Calu3 (cell line): ENCODE measurements at regions not wholly inside any gene's neighbourhood (a gene's known extent, or its start where the extent isn't known, plus 50 kb on each side); places are given as distances from the start of the nearest gene placed in this dataset.

Experiments used
- BruUV-seq: library from RNA; stranded (reverse); fragments of 400-500 nt; replicated peaks from 2 replicates; lab custom pipeline; 2021; lab: Mats Ljungman, UMichigan
- CTCF ChIA-PET: fragments of 300-600 bp; sonication (Branson Sonifier 250); formaldehyde crosslinking; loops from one replicate; lab custom pipeline; 2022; ENCODE audit warnings: antibody characterized with exemption; lab: Charles Lee
- DNase-seq: peaks from one replicate; pipeline ENCODE4 v3.0.0; 2022
- H3K27ac Mint-ChIP-seq: one replicate; pipeline ENCODE4 v1.8.0; 2022; ENCODE audit warnings: mixed read lengths; ENCODE audit not compliant: unreplicated experiment
- H3K27me3 Mint-ChIP-seq: one replicate; pipeline ENCODE4 v1.8.0; 2022; ENCODE audit warnings: mixed read lengths; ENCODE audit not compliant: unreplicated experiment
- H3K36me3 Mint-ChIP-seq: one replicate; pipeline ENCODE4 v1.8.0; 2022; ENCODE audit warnings: mild to moderate bottlenecking, moderate library complexity, mixed read lengths; ENCODE audit not compliant: insufficient read depth, unreplicated experiment
- H3K4me1 Mint-ChIP-seq: one replicate; pipeline ENCODE4 v1.8.0; 2022; ENCODE audit warnings: mild to moderate bottlenecking, low read depth, mixed read lengths; ENCODE audit not compliant: unreplicated experiment
- H3K4me3 Mint-ChIP-seq: one replicate; pipeline ENCODE4 v1.8.0; 2022; ENCODE audit warnings: mild to moderate bottlenecking, low read depth, moderate library complexity, mixed read lengths; ENCODE audit not compliant: unreplicated experiment
- H3K9me3 Mint-ChIP-seq: one replicate; pipeline ENCODE4 v1.8.0; 2022; ENCODE audit warnings: low read depth, mixed read lengths; ENCODE audit not compliant: unreplicated experiment
- intact Hi-C: fragments of 100-400 bp; cut with micrococcal nuclease; formaldehyde crosslinking; loops from one replicate; pipeline ENCODE4 v1.10.0; 2022; ENCODE audit not compliant: unreplicated experiment
- TF ChIP-seq, protein P1 (sequence below): fragments of 200-600 bp; IDR thresholded peaks from one replicate; pipeline ENCODE4 v1.8.0; 2022; ENCODE audit warnings: antibody characterized with exemption; ENCODE audit not compliant: unreplicated experiment

DNA sequence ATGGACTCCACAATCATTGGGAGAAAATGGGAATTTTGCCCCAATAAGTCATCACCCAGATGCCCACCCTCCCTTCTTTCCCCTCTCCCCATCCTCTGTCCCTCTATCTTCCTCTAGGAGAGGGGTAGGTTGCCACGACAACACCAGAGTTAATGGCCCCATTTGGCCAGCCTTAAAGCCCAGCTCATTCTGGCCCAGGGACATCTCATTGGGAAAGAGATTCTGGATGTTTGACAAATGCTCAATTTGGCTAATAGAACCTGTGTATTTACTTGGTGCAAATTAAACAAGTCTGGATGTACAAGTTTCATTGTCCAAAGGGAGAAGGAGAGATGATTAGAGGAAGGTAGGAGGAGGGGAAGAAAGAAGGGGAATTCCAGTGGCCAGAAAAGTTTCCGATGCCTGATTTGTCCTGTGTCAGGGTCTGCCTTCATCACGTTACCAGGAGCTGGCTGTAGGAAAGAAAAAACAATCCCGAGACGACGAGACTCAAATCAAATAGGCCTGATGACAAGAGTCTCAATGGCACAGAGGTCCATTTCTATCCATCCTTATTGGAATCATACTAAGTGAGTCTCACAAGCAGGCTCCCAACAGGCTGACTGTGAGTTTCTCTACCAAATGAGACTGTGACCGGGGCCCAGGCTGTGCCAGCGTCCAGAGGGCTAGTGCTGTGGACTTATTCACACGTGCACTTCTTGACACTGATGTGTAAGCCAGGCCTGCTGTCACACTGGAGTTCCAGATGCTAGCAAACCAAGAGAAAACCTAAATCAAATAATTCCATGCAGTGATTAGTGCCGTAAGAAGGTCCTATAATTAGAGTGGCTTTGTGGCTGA lies 265.2 kb upstream of the APCDD1 start:
- no peaks in the 10 kb centered on the region for H3K27me3 Mint-ChIP-seq
- H3K36me3 Mint-ChIP-seq: no peaks in the 10 kb centered on the region
- H3K9me3 Mint-ChIP-seq: peaks cover 2% of the 10 kb centered on the region
- no peaks in the 10 kb centered on the region for H3K4me1 Mint-ChIP-seq
- TF ChIP-seq, protein P1, sequence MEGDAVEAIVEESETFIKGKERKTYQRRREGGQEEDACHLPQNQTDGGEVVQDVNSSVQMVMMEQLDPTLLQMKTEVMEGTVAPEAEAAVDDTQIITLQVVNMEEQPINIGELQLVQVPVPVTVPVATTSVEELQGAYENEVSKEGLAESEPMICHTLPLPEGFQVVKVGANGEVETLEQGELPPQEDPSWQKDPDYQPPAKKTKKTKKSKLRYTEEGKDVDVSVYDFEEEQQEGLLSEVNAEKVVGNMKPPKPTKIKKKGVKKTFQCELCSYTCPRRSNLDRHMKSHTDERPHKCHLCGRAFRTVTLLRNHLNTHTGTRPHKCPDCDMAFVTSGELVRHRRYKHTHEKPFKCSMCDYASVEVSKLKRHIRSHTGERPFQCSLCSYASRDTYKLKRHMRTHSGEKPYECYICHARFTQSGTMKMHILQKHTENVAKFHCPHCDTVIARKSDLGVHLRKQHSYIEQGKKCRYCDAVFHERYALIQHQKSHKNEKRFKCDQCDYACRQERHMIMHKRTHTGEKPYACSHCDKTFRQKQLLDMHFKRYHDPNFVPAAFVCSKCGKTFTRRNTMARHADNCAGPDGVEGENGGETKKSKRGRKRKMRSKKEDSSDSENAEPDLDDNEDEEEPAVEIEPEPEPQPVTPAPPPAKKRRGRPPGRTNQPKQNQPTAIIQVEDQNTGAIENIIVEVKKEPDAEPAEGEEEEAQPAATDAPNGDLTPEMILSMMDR: no peak
- CTCF ChIA-PET: no interaction called here
- H3K27ac Mint-ChIP-seq: no peak overlapping the region
- no peak for DNase-seq
- BruUV-seq: no TSS peak
- intact Hi-C loops: no loop called here
- H3K4me3 Mint-ChIP-seq: no peak overlapping the region

DNA sequence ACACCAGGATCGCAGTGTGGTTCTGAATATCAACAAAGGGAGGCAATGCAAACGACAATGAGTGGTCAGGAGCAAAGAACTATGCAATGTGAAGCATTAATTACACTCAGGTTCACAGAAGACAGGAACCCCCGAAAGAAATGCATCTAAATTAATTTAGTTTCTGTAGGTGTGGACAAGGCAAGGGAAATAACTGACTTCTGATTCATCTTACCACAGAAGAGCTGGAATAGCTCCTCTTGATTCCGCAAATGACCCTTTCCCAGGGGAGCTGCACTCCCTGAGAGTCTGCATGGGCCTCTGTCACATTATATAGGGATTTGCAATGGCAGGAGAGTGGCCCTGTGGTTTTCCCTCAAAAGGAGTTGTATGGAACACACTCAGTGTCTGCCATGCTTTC lies 263.9 kb upstream of the APCDD1 start:
- no peak for DNase-seq
- BruUV-seq: no TSS peak
- no peak overlapping the region for H3K4me3 Mint-ChIP-seq
- no peaks in the 10 kb centered on the region for H3K4me1 Mint-ChIP-seq
- no peaks in the 10 kb centered on the region for H3K36me3 Mint-ChIP-seq
- H3K9me3 Mint-ChIP-seq: no peaks in the 10 kb centered on the region
- no peak overlapping the region for H3K27ac Mint-ChIP-seq
- TF ChIP-seq, protein P1: no peak
- H3K27me3 Mint-ChIP-seq: no peaks in the 10 kb centered on the region
- intact Hi-C loops: no loop called here
- CTCF ChIA-PET: no interaction called here

DNA sequence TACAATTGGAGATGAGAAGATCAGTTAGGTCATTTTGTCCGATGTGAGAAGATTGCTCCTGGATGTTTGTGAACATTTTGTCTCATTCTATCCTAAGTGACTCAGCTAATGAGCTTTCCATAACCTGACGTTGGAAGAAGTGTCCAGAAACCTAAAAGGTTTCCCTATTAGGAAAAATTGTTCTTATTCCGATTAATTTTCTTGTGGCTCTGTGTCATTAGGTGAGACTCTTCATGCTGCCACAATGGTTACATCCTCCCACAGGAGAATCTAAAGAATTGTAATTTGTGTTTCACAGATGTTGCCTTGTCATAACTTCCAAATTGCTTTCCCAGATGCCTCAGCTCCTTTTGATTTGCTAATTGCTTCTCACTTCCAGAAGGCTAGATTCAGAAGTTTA lies 261.0 kb upstream of the APCDD1 start:
- Mint-ChIP-seq H3K4me1 (peaks cover 10% of the 10 kb centered on the region), H3K9me3 (no peaks in the 10 kb centered on the region), H3K36me3 (no peaks in the 10 kb centered on the region), H3K4me3 (no peak overlapping the region), H3K27me3 (no peaks in the 10 kb centered on the region), H3K27ac (no peak overlapping the region)
- intact Hi-C loops: no loop called here
- TF ChIP-seq, protein P1: no peak
- CTCF ChIA-PET: no interaction called here
- DNase-seq: no peak
- no TSS peak for BruUV-seq

DNA sequence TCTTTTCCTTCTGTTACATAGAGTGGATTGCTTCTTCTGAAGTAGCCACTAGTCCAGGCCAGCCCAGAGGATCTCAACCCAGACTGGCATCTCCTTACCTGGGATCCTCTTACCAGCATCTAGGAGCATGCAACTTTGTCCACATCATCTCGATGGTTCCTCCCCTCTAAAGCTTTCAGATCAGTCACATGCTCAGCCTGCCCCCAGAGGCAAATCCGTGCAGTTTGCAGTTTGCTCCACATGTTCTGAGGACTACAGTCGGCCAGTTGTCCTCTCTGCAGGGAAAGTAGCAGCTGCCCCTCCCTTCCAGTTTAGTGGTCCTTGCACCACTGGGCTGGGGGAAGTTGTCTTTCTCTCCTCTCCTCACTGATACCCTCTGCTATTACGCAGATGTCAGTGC lies 259.8 kb upstream of the APCDD1 start:
- BruUV-seq: no TSS peak
- no peak for DNase-seq
- no peaks in the 10 kb centered on the region for H3K9me3 Mint-ChIP-seq

More for the DNA sequence above, 259.8 kb upstream of the APCDD1 start:
- Mint-ChIP-seq H3K27ac (no peak overlapping the region), H3K4me3 (no peak overlapping the region), H3K4me1 (peaks cover 10% of the 10 kb centered on the region), H3K27me3 (no peaks in the 10 kb centered on the region), H3K36me3 (no peaks in the 10 kb centered on the region)
- intact Hi-C loops: no loop called here
- CTCF ChIA-PET: no interaction called here
- TF ChIP-seq, protein P1: no peak
